HG02970 (cell line): ENCODE measurements at regions not wholly inside any gene's neighbourhood (a gene's known extent, or its start where the extent isn't known, plus 50 kb on each side); places are given as distances from the start of the nearest gene placed in this dataset.
"Not testable (repeated sequence)": the region's sequence is repeated elsewhere in the genome, so short reads cannot be mapped to it uniquely, and the experiment has no call there.

Experiments
- ATAC-seq: cut with Tn5 transposase; IDR thresholded peaks from one replicate; pipeline ENCODE4 v1.9.1; 2021; ENCODE audit warnings: mild to moderate bottlenecking, moderate library complexity, moderate number of reproducible peaks; ENCODE audit not compliant: unreplicated experiment, low FRiP score

DNA sequence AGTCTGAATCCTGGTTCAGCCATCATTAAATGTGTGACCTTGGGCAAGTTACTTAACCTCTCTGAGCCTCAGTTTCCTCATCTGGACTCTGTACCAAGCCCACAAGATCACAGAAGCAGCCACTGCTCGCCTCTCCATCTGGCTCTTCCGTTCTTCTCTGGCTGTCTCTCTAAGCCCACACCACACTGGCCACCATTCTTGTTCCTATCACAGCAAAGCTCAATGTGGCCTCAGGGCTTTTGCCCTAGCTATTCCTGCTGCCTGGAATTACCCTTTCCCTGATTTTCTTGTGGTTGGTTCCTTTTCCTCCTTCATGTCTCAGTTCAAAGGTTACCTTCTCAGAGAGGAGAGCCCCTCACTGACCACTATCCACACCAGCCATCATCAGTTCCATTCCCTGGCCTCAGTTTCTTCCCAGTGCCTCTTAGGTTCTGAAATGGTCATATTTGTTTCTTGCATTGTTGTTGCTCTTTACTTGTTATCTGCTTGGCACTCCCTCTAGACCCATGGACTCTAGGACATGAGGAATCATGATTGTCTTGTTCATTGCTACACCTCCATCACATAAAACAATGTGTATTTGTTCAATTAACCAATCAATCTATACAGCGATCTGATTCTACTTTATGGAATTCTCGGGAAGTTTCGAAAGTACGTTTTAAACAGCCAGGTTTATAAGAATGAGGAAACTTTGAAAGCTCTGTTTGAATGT lies 56.5 kb upstream of the PTPN1 start:
- ATAC-seq = no peak

DNA sequence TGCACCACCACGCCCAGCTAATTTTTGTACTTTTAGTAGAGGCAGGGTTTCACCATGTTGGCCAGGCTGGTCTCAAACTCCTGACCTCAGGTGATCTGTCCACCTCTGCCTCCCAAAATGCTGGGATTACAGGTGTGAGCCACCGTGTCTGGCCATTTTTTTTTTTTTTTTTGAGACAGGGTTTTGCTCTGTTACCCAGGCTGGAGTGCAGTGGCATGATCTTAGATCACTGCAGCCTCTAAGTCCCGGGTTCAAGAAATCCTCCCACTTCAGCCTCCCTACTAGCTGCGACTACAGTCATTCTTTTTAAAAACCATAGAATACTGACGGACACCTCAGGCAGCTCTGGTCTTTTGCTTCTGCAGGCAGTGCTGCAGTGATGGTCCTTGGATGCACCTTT lies 54.9 kb upstream of the PTPN1 start:
- ATAC-seq = not testable (repeated sequence)

DNA sequence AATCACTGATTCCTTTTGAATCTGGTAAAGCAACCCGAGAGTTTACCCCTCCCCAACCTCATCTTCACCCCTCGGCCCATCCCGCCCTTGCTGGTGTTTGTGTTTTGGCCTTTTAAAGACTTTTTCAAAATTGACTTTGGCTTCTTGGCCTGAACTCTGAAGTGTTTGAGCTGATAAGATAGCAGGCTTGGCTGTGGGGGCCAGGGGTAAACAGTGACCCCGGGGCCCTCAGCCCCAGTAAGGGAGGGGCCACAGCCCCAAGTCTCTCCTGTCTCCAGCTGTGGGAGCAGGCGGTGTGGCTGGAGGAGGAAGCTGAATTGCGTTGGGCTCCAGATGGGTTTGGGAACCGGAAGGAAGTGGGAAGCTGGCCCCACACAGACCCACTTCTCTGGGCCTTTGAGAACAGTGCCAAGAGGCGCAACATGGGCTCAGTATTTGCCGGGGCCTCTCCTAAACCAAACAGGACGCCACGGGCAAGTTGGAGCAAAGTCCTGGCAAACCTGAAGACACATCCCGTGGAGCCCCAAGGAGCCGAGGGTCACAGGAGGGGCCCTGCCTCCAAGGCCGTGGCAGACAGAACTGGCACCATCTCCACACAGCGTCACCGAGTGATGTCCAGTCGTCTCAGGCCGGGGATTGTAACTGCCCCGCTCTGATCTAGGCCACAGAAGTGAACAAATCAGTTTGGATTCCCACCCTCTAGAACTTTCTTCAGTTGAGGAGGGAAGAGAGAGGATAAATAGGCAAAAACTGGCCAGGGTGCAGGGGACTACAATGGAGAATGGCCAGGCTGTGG lies 54.3 kb upstream of the PTPN1 start:
- ATAC-seq = no peak

GRCh38 chr20:50456452-50457324 lies 53.5 kb upstream of the PTPN1 start:
- ATAC-seq = no peak

DNA sequence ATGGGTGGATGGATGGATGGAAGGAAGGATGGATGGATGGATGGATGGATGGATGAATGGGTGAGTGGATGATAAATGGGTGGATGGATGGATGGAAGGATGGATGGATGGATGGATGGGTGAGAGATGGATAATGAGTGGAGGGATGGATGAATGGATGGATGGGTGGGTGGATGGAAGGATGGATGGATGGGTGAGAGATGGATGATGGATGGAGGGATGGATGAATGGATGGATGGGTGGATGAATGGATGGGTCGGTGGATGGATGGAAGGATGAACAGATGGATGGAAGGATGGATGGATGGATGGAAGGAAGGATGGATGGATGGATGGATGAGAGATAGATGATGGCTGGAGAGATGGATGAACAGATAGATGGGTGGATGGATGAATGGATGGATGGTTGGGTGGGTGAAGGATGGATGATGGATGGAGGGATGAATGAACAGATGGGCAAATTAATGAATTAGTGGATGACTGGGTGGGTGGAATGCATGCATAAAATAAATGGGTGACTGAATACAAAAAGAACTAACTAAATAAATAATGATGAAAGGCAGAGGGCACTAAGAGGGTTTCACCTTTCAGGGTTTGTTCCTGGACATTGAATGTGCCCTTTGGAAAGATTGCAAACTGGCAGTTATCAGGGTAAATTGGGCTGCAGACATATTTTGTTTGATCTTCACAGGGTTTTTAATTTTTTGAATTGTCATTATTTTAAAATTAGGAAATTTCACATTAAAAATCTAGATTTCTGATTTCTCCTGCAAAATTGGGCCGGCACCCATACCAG lies 50.9 kb upstream of the PTPN1 start:
- ATAC-seq = no peak

GRCh38 chr20:50460115-50460607 lies 50.0 kb upstream of the PTPN1 start:
- no peak for ATAC-seq
